GM12875 (cell line): ENCODE measurements at regions not wholly inside any gene's neighbourhood (a gene's known extent, or its start where the extent isn't known, plus 50 kb on each side); places are given as distances from the start of the nearest gene placed in this dataset.

ENCODE experiments used
- H3K4me3 ChIP-seq: one replicate; pipeline ENCODE4 v1.5.1; 2011; ENCODE audit warnings: low read depth, low read length, control low read depth
- CTCF ChIP-seq: IDR thresholded peaks from 2 replicates; pipeline ENCODE4 v1.5.1; 2011; ENCODE audit warnings: low read depth, mild to moderate bottlenecking, control low read depth, inconsistent platforms, low read length, moderate library complexity, borderline replicate concordance; ENCODE audit not compliant: insufficient read depth

GRCh38 chr18:47415881-47416280, 164.4 kb upstream of the SKOR2 start:
- no peak for TF ChIP-seq CTCF
- H3K4me3 ChIP-seq = no peak overlapping the region

- no peak for TF ChIP-seq CTCF
- H3K4me3 ChIP-seq = no peak overlapping the region
These were observed 161.9 kb upstream of the SKOR2 start for GRCh38 chr18:47413327-47413726.

GRCh38 chr18:47412924-47413323, 161.5 kb upstream of the SKOR2 start:
- H3K4me3 ChIP-seq = no peak overlapping the region
- TF ChIP-seq CTCF = no peak

- no peak for TF ChIP-seq CTCF
- no peak overlapping the region for H3K4me3 ChIP-seq
These were observed 159.7 kb upstream of the SKOR2 start for GRCh38 chr18:47411159-47411558.

- no peak for TF ChIP-seq CTCF
These were observed 158.7 kb upstream of the SKOR2 start for GRCh38 chr18:47410139-47410538.

GRCh38 chr18:47409519-47409918, 158.1 kb upstream of the SKOR2 start:
- no peak overlapping the region for H3K4me3 ChIP-seq
- no peak for TF ChIP-seq CTCF

More at GRCh38 chr18:47410139-47410538, 158.7 kb upstream of the SKOR2 start:
- no peak overlapping the region for H3K4me3 ChIP-seq

GRCh38 chr18:47407736-47408135, 156.3 kb upstream of the SKOR2 start:
- TF ChIP-seq CTCF = no peak
- H3K4me3 ChIP-seq = no peak overlapping the region
